Esophagus squamous epithelium (tissue), 4 donors: ENCODE measurements at regions not wholly inside any gene's neighbourhood (a gene's known extent, or its start where the extent isn't known, plus 50 kb on each side); places are given as distances from the start of the nearest gene placed in this dataset.

ENCODE experiments used
- POLR2A ChIP-seq, 4 donors: fragments of 450-650 bp; IDR thresholded peaks; one replicate each; pipeline ENCODE4 v1.6.1; 2017; ENCODE audit warnings: antibody characterized with exemption in 4 of 4, mild to moderate bottlenecking in 4 of 4, moderate library complexity in 3 of 4
- TF ChIP-seq, protein P1 (sequence below), 6 experiments: fragments of 450-650 bp in 4 of 6; fragments of 200-600 bp in 2 of 6; sonication (generic) in 2 of 6; IDR thresholded peaks; one replicate each; pipeline ENCODE4 v1.5.1; 2016 to 2019; ENCODE audit warnings: antibody characterized with exemption in 6 of 6, mild to moderate bottlenecking in 4 of 6, moderate library complexity in 4 of 6

DNA sequence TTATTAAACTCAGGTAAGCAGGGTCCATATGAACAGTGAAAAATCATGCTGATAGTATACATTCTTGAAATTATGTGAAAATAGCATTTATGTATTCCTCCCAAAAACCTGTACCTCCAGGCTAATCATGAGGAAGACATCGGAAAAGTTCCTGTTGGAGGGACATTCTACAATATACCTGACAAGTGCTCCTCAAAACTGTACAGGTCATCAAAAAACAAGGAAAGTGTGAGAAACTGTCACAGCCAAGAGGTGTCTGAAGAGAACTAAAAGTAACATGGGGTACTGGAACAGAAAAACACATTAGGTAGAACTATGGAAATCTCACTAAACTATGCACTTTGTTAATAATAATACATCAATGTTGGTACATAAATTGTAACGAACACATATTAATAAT lies 326.7 kb downstream of the CRPPA start:
- TF ChIP-seq, protein P1, sequence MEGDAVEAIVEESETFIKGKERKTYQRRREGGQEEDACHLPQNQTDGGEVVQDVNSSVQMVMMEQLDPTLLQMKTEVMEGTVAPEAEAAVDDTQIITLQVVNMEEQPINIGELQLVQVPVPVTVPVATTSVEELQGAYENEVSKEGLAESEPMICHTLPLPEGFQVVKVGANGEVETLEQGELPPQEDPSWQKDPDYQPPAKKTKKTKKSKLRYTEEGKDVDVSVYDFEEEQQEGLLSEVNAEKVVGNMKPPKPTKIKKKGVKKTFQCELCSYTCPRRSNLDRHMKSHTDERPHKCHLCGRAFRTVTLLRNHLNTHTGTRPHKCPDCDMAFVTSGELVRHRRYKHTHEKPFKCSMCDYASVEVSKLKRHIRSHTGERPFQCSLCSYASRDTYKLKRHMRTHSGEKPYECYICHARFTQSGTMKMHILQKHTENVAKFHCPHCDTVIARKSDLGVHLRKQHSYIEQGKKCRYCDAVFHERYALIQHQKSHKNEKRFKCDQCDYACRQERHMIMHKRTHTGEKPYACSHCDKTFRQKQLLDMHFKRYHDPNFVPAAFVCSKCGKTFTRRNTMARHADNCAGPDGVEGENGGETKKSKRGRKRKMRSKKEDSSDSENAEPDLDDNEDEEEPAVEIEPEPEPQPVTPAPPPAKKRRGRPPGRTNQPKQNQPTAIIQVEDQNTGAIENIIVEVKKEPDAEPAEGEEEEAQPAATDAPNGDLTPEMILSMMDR (IDR thresholded peaks at IDR 0.05) = no peak
- TF ChIP-seq POLR2A (IDR thresholded peaks at IDR 0.05) = no peak
